Activated T-cell treated with anti-CD3 and anti-CD28 coated beads, Interleukin-2, amount 50 U/mL, for 48 hours (primary cell): ENCODE measurements at regions not wholly inside any gene's neighbourhood (a gene's known extent, or its start where the extent isn't known, plus 50 kb on each side); places are given as distances from the start of the nearest gene placed in this dataset.

Source experiments
- DNase-seq, 2 experiments: peaks; one replicate each; pipeline ENCODE4 v3.0.0-alpha.2; 2020

GRCh38 chr18:41829647-41830516 is 125.2 kb upstream of the PIK3C3 start:
- no peak for DNase-seq

DNA sequence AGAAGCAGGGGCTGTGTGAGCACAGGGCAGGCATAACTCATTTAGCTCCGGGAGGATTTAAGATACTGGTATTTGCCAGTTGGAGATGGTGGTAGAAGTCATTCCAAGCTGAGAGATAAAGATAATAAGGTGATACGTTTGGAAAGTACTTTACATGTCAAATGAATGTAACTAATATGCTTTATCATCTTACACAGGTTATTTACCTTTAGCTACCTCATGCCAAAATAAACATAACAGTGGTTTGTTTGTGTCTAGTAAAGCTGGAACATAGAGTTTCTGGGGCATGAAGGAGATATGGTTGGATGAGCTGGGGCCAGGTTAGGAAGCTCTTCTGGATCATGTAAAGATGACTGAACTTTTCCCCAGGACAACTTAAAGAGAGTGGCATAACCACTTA is 126.9 kb upstream of the PIK3C3 start:
- DNase-seq: no peak

GRCh38 chr18:41820784-41821183 is 134.2 kb upstream of the PIK3C3 start:
- DNase-seq: no peak

- DNase-seq: no peak
These were observed 136.4 kb upstream of the PIK3C3 start for GRCh38 chr18:41818381-41819355.

DNA sequence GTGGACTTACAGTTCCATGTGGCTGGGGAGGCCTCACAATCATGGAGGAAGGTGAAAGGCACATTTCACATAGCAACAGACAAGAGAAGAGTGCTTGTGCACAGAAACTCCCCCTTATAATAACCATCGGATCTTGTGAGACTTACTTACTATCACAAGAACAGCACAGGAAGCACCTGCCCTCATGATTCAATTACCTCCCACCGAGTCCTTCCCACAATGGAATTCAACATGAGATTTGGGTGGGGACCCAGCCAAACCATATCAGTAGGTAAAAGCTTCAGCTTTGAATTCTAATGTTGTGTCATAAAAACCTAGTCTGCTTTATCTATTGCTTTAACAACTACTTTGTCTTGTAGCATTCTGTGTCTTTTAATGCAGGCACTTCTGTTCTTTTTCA is 140.4 kb upstream of the PIK3C3 start:
- DNase-seq: no peak

DNA sequence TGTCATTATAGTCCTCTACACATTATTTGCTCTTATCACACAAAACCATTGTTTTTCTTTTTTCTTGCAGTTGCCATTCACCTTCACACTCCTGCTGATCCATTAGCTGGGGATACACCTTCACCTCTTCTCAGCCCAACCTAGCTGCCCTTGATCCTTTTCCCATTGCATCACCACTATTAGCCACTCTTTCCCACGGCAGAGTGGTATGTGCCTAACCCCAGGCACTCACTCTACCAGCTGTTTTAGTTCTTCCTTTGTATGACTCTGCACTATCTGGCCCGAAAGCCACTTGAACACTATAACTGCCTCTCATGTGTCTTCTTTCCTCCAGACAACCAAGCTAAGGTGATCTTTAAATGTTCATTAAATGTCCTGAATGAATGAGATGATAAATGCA is 145.4 kb upstream of the PIK3C3 start:
- no peak for DNase-seq

GRCh38 chr18:41805341-41805740 is 149.7 kb upstream of the PIK3C3 start:
- DNase-seq: no peak

DNA sequence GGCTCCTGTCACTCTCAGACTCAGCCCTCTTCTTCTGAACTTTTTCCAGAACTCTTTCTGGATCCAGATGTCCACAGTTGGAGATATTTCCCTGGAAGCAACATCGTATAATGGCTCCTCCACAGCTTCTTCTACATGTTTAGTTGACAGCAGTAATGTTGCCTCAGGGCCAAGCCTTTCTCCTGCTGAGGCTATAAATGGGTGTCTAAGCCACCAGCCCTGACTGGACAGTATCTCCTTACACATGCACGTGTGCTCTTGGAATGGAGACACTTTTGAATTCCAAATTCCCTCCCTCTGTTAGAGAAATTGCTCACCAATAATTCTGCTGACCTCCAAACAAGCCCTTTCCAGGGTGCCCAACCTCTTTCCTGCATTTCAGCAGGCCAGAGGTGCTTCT is 156.2 kb upstream of the PIK3C3 start:
- DNase-seq: no peak

GRCh38 chr18:41790687-41791086 is 164.3 kb upstream of the PIK3C3 start:
- no peak for DNase-seq

GRCh38 chr18:41789001-41789400 is 166.0 kb upstream of the PIK3C3 start:
- DNase-seq: no peak

DNA sequence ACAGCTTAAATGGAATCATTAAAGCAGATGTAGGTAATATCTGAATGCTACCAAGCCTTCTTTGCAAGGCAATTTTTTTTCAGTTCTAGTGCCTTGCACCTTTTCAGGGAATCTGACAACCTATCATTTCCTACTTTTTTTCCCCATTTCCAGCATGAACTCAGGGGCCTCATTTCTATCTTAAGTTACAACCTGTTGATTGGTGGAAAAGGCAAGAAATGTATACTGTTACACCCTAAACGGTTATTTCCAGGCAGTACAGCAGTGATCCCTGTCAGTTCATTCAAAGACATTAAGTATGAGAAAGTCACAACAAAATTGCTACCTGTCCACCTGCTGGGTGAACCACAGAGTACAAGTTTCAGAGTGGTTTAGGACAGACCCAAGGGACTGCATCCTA is 171.2 kb upstream of the PIK3C3 start:
- no peak for DNase-seq

DNA sequence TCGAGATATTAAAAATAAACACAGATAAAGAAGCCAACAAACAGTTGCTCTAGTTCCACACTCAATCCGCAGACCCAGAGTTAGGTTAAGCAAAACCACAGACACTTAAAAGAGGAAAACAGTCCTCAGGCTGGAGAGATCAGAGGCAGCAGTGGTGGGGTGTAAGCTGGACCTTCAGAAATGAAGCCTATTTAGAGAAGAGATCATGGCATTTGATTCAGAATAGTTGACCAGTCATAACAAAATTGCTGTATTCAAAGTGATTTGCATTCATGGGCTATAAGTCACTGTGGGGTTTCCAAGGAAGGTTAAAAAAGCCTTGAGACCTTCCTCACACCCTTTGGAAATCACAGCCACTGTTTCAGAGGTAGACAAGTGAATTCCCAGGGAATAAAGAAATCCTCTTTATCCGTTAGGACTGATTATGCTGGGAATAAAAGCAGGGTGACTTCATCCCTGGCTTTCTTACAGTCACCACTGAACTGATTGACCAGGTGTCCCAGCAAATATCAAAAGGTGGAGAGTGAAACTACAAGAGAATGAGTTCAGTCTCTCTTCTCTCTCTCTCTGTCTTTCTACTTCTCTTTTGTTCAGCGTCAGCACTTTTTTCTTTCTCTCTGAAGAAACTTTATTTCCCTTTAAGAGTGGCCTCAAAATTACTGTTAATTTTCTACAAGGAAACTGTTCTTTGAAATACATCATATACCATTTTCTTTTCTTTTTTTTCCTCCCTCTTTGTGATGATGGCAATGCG is 171.8 kb upstream of the PIK3C3 start:
- no peak for DNase-seq

DNA sequence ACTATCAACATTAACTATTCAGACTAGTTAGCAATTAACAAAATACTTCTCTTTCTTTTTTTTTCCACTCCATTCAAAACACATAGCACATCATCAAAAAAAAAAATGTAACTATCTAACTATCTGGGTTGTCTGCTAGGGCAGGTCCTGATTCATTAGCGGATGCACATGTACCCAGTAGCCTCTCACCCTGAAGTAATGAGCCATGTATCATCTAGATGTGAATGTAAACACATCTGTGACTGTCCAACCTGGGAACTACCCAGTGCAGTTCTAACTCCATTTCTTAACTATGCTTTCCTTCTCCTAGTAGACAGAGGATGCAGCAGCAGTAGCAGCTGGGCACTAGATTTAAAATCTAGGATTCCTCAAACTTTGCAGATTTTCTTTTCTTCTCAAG is 183.1 kb upstream of the PIK3C3 start:
- no peak for DNase-seq

DNA sequence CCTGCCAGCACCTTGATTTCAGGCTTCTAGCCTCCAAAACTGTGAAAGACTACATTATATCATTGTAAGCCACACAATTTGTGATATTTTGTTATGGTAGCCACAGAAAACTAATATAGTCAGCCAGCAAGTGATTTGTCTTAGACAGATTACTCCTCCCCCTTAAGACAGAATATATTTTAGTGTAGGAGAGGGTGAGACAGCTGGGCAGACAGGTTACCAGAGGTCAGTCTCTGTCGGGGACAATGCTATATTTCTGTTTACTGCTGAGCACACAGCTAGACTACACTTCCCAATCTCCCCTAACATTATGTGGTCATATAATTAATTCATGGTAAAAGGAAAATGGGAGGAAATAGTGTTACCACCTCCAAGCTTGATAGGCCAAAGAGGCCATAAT is 185.8 kb upstream of the PIK3C3 start:
- DNase-seq: no peak

GRCh38 chr18:41768467-41768866 is 186.6 kb upstream of the PIK3C3 start:
- no peak for DNase-seq

DNA sequence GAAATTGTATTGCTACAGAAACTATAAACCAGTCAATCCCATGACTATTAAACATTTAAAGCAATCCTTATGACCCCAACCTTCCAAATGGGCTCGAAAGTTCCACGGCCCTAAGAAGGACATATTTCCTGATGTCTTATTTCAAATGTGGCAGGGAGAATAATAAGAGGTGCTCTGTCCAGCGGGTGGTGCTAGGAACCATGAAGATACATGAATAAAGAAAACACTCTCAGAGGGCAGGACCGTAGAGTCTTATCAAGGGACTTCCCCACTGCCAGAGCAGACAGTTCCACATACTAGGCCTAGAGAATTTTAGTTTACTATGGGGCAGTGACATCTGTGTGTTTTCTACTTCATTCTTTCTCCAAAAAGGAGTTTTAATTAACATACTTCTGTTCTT is 187.1 kb upstream of the PIK3C3 start:
- DNase-seq: no peak

GRCh38 chr18:41765460-41765859 is 189.6 kb upstream of the PIK3C3 start:
- no peak for DNase-seq

- DNase-seq: no peak
These were observed 191.7 kb upstream of the PIK3C3 start for GRCh38 chr18:41763361-41763760.

- no peak for DNase-seq
These were observed 193.6 kb upstream of the PIK3C3 start for GRCh38 chr18:41761333-41762018.

DNA sequence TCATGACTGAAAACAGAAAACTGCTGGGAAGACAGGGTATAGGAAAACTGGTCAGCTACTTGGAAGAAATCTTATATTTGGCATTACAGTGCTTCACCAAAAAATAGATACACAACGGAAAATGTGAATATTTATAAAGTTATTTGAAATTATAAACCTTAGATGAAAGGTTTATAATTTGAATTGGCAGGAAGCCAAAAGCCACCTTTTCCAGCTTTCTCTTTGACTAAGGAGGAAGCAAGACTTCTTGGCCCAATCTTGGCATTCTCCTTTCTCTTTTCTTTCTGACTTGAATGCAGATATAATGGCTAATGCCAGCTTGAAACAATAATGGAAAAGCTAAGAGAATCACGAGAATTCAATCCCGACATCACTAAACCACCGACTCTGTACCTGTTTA is 196.5 kb upstream of the PIK3C3 start:
- DNase-seq: no peak

DNA sequence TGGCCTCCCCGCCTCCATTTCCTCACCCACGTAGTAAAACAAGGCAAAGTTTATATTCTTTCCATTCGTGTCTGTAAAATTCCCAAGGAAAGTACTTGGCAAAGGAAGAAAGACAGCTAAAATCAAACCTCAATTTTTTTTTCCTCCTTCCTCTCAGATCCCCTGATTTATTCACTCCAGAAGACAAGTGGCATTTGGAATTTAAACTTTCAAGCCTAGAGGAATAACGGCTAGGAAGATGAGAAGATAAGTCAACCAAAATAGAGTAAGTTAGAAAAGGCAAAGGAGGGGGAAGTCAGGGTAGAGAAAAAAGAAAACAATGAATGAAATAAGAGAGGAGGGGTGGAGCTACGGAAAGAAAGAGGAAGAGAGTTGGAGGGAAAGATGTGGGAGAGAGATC is 198.9 kb upstream of the PIK3C3 start:
- no peak for DNase-seq

DNA sequence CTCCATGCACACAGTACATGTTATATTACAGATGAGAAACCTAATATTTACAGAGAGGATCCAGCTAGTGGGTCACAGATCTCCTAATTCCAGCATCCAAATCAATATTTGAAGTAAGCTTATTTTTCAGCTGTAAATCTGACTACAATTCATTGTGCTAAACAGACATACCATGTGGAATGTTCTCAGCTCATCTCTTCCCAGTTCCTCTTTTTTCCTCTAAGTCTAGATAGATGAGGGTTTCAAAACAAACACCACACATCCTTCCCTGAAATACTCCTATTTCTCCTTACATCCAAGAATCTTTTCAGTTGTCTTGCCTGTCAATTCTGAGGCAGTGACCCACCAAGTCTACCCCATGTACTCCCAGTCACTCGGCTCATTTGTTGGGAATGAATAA is 200.7 kb upstream of the PIK3C3 start:
- no peak for DNase-seq

- no peak for DNase-seq
These were observed 201.2 kb upstream of the PIK3C3 start for GRCh38 chr18:41753826-41754225.
